ENCODE measurements at regions not wholly inside any gene's neighbourhood (a gene's known extent, or its start where the extent isn't known, plus 50 kb on each side); places are given as distances from the start of the nearest gene placed in this dataset.

DNA sequence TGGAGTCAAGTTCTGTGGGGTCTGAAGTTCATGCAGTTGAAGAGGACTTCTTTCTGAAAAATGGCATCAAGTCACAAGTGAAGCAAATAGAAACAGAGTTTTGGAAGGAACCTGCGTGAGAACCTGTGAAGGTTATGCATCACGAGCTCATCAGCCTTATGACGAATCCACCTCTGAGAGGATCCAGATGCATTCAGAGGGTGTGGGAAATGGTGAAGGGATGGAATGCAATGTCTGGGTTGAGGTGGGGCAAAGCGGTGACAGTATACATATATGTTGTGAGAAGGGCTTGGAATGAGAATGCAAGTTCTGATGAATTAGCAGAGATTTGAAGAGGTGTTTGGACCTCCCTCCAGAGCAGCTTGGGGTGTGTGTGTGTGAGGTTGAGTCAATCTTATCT is 382.1 kb upstream of the TBL1XR1 start:
- H3K9ac ChIP-seq (ENCODE audit: low read length): no peak overlapping the region
- no peaks in the 10 kb centered on the region for H3K9me3 ChIP-seq (ENCODE audit: low read length)
- H3K79me2 ChIP-seq (replicated peaks; ENCODE audit: insufficient read depth, low read length): no peaks in the 10 kb centered on the region
- no peaks in the 10 kb centered on the region for H3K27me3 ChIP-seq (ENCODE audit: insufficient read depth, low read depth, low read length)
- no peaks in the 10 kb centered on the region for H4K20me1 ChIP-seq (ENCODE audit: insufficient read depth)
- no peaks in the 10 kb centered on the region for H3K36me3 ChIP-seq (ENCODE audit: insufficient read depth, low read length)
- H3K4me3 ChIP-seq (ENCODE audit: low read length): no peak overlapping the region
- no peak for TF ChIP-seq EZH2 (IDR thresholded peaks at IDR 0.05; ENCODE audit: borderline replicate concordance, insufficient read depth, low read length, poor library complexity, severe bottlenecking)
- H3K9me2 ChIP-seq (ENCODE audit: insufficient read depth, low read length): no peaks in the 10 kb centered on the region
- H3F3A ChIP-seq (ENCODE audit: insufficient read depth, low read length, poor library complexity, severe bottlenecking): no peaks in the 10 kb centered on the region
- no peak overlapping the region for H2AFZ ChIP-seq (ENCODE audit: low read depth, low read length)
- H3K4me2 ChIP-seq (ENCODE audit: low read length): no peak overlapping the region
- no peak overlapping the region for H3K27ac ChIP-seq (ENCODE audit: low read length)

GRCh38 chr3:177580437-177580836 is 383.2 kb upstream of the TBL1XR1 start:
- Histone ChIP-seq H3K27ac (ENCODE audit: low read length) (no peak overlapping the region), H3K4me3 (ENCODE audit: low read length) (no peak overlapping the region), H3K9me3 (ENCODE audit: low read length) (no peaks in the 10 kb centered on the region), H3K4me2 (ENCODE audit: low read length) (no peak overlapping the region), H3K9ac (ENCODE audit: low read length) (no peak overlapping the region), H3F3A (ENCODE audit: insufficient read depth, low read length, poor library complexity, severe bottlenecking) (no peaks in the 10 kb centered on the region), H4K20me1 (ENCODE audit: insufficient read depth) (no peaks in the 10 kb centered on the region), H3K79me2 (replicated peaks; ENCODE audit: insufficient read depth, low read length) (no peaks in the 10 kb centered on the region), H3K36me3 (ENCODE audit: insufficient read depth, low read length) (no peaks in the 10 kb centered on the region), H3K9me2 (ENCODE audit: insufficient read depth, low read length) (no peaks in the 10 kb centered on the region), H3K27me3 (ENCODE audit: insufficient read depth, low read depth, low read length) (no peaks in the 10 kb centered on the region), H2AFZ (ENCODE audit: low read depth, low read length) (no peak overlapping the region)
- TF ChIP-seq SMC3 (conservative IDR thresholded peaks at IDR 0.05; ENCODE audit: poor library complexity) (no peak), EP300 (conservative IDR thresholded peaks at IDR 0.05; ENCODE audit: poor library complexity, severe bottlenecking) (no peak), RAD21 (conservative IDR thresholded peaks at IDR 0.05) (no peak)
- TF ChIP-seq, protein P1, sequence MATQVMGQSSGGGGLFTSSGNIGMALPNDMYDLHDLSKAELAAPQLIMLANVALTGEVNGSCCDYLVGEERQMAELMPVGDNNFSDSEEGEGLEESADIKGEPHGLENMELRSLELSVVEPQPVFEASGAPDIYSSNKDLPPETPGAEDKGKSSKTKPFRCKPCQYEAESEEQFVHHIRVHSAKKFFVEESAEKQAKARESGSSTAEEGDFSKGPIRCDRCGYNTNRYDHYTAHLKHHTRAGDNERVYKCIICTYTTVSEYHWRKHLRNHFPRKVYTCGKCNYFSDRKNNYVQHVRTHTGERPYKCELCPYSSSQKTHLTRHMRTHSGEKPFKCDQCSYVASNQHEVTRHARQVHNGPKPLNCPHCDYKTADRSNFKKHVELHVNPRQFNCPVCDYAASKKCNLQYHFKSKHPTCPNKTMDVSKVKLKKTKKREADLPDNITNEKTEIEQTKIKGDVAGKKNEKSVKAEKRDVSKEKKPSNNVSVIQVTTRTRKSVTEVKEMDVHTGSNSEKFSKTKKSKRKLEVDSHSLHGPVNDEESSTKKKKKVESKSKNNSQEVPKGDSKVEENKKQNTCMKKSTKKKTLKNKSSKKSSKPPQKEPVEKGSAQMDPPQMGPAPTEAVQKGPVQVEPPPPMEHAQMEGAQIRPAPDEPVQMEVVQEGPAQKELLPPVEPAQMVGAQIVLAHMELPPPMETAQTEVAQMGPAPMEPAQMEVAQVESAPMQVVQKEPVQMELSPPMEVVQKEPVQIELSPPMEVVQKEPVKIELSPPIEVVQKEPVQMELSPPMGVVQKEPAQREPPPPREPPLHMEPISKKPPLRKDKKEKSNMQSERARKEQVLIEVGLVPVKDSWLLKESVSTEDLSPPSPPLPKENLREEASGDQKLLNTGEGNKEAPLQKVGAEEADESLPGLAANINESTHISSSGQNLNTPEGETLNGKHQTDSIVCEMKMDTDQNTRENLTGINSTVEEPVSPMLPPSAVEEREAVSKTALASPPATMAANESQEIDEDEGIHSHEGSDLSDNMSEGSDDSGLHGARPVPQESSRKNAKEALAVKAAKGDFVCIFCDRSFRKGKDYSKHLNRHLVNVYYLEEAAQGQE (IDR thresholded peaks at IDR 0.05; ENCODE audit: borderline replicate concordance): no peak

- no peak overlapping the region for H3K9ac ChIP-seq (ENCODE audit: low read length)
- no peak overlapping the region for H2AFZ ChIP-seq (ENCODE audit: low read depth, low read length)
- no peaks in the 10 kb centered on the region for H3K79me2 ChIP-seq (replicated peaks; ENCODE audit: insufficient read depth, low read length)
- no peaks in the 10 kb centered on the region for H4K20me1 ChIP-seq (ENCODE audit: insufficient read depth)
- no peaks in the 10 kb centered on the region for H3K36me3 ChIP-seq (ENCODE audit: insufficient read depth, low read length)
- H3F3A ChIP-seq (ENCODE audit: insufficient read depth, low read length, poor library complexity, severe bottlenecking): no peaks in the 10 kb centered on the region
- H3K9me3 ChIP-seq (ENCODE audit: low read length): no peaks in the 10 kb centered on the region
- H3K27ac ChIP-seq (ENCODE audit: low read length): no peak overlapping the region
- H3K4me2 ChIP-seq (ENCODE audit: low read length): no peak overlapping the region
- no peaks in the 10 kb centered on the region for H3K27me3 ChIP-seq (ENCODE audit: insufficient read depth, low read depth, low read length)
- H3K9me2 ChIP-seq (ENCODE audit: insufficient read depth, low read length): no peaks in the 10 kb centered on the region
- TF ChIP-seq, protein P1 (IDR thresholded peaks at IDR 0.05; ENCODE audit: borderline replicate concordance): no peak
- no peak for TF ChIP-seq MXI1 (conservative IDR thresholded peaks at IDR 0.05; ENCODE audit: poor library complexity, severe bottlenecking)
- no peak for TF ChIP-seq EZH2 (IDR thresholded peaks at IDR 0.05; ENCODE audit: borderline replicate concordance, insufficient read depth, low read length, poor library complexity, severe bottlenecking)
- TF ChIP-seq EP300 (conservative IDR thresholded peaks at IDR 0.05; ENCODE audit: poor library complexity, severe bottlenecking): no peak
- no peak for TF ChIP-seq TAF1 (IDR thresholded peaks at IDR 0.05; ENCODE audit: low read depth)
- TF ChIP-seq POLR2AphosphoS5 (IDR thresholded peaks at IDR 0.05): no peak
- TF ChIP-seq RAD21 (conservative IDR thresholded peaks at IDR 0.05): no peak
- TF ChIP-seq SMC3 (conservative IDR thresholded peaks at IDR 0.05; ENCODE audit: poor library complexity): no peak
- TF ChIP-seq, protein P2, sequence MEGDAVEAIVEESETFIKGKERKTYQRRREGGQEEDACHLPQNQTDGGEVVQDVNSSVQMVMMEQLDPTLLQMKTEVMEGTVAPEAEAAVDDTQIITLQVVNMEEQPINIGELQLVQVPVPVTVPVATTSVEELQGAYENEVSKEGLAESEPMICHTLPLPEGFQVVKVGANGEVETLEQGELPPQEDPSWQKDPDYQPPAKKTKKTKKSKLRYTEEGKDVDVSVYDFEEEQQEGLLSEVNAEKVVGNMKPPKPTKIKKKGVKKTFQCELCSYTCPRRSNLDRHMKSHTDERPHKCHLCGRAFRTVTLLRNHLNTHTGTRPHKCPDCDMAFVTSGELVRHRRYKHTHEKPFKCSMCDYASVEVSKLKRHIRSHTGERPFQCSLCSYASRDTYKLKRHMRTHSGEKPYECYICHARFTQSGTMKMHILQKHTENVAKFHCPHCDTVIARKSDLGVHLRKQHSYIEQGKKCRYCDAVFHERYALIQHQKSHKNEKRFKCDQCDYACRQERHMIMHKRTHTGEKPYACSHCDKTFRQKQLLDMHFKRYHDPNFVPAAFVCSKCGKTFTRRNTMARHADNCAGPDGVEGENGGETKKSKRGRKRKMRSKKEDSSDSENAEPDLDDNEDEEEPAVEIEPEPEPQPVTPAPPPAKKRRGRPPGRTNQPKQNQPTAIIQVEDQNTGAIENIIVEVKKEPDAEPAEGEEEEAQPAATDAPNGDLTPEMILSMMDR (IDR thresholded peaks at IDR 0.05; ENCODE audit: poor library complexity, severe bottlenecking): no peak
- H3K4me3 ChIP-seq (ENCODE audit: low read length): no peak overlapping the region
Measured at GRCh38 chr3:177585271-177585670, 388.0 kb upstream of the TBL1XR1 start.

All from neural cell (in vitro differentiated cells).